GM18508 (cell line): ENCODE measurements at regions not wholly inside any gene's neighbourhood (a gene's known extent, or its start where the extent isn't known, plus 50 kb on each side); places are given as distances from the start of the nearest gene placed in this dataset.

Source experiments
- ATAC-seq: cut with Tn5 transposase; IDR thresholded peaks from one replicate; pipeline ENCODE4 v1.9.1; 2021; ENCODE audit warnings: moderate number of reproducible peaks; ENCODE audit not compliant: insufficient read depth, unreplicated experiment

DNA sequence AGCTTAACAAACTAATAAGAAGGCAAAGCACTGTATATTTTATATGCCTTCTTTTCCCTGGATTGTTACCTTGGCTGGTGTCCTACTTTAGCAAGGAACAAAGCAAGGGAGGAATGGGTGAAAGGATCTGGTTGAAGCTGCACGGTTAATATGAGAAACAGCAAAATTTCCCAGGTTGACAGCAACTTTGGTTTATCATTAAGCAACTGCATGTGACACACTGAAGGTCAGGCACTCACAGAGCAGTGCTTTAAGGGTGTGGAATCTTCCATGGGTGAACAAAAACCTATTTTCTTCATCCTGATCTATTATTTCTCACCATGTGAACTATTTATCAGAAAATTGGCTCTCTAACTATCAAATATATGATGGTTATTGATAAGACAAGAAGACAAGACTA is 109.0 kb upstream of the ATP10B start:
- peak; percentile 32 for ATAC-seq

DNA sequence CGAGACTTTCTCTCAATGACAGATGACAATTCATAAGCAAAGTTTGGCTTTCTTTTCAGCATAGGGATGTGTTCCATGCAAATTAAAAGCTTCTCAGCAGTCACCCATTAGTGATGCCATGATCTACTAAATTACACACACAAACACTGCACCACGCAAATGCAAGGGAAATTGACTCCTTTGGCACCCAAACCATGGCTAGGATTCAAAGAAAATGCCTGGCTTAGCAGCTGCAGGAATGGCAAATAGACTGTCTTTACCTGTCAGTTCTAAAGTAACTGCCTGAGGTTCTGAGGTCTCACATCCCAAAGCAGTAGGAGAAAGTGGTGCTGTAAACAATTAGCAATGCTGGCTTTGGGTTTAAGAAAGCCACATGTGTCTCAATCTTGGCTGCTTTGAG is 108.6 kb upstream of the ATP10B start:
- no peak for ATAC-seq

DNA sequence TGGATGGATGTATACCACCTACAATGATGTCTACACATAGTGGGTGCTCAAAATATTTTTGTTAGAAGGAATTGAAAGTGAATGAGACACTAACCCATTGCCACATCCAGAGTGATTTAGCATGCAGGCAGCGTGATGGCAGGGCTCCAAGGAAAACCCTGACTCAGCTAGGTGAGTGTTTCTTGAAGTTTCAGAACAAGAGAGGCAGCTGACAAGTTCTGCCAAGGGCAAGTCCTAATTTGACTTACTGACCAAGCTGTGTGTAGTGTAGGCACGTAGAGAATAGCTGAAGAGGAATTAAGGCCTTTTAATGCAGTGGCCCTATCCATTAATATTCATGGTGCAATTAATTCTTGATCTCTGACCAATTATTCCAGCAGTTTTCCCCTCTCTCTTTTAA is 107.8 kb upstream of the ATP10B start:
- ATAC-seq, result no peak

DNA sequence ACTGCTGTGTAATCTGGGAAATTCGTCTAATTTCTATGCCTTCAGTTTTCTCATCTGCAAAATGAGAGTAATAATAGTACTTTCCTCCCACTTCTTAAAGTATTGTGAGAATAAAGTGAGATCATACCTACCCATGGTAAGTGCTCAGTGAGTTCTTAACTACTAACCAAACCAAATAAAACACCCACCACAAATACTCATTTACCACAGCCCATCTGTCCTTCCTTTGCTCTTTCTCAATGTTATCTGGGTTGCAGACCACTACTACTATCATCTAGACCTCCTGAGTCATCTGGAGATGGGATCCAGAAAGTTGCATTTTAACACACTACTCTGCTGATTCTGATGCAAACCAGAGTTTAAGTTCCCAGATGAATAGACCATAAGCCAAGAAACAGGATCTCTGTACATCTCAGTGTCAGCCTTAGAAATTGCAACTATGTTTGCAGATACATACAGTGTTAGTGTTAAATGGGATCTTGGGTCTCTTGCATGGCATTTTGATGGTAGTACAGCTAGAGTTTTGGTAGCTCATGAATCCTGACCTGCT is 105.4 kb upstream of the ATP10B start:
- ATAC-seq, result peak; percentile 66

DNA sequence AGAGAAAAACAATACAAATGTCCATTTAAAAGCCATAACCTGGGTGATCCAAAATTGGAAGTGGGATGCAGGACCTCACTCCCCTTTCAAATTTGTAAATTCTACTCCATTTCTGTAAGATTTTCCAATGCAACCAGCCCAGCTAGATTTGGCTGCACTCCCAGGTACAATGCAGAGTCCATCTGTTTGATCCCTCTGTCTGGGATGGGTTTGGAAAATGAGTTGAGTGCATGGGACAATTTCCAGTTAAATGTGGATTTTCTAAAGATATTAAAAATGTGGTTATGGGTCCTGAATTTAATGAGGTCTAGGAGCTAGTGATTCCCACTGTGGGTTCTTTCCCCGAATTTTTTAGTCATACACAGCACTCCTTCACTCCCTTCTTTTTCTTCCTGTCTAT is 104.0 kb upstream of the ATP10B start:
- no peak for ATAC-seq

DNA sequence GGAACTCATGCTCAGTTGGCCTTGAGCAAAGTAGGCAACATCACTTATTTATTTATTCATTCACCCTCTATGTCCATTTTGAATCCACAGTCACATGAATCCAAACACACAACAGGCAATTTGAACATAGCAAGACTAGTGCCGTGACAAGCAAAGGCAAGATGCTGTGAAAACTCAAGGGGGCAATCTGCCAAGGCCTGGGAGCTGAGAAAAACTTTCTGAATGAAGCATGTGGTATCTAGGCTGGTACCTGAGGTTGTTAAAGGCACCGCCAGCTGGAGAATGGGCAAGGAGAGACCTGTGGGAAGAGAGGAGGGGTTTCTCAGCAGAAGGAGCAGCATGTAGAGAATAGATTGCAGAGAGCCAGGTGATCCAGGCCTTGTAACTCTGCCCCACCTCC is 98.3 kb upstream of the ATP10B start:
- no peak for ATAC-seq

DNA sequence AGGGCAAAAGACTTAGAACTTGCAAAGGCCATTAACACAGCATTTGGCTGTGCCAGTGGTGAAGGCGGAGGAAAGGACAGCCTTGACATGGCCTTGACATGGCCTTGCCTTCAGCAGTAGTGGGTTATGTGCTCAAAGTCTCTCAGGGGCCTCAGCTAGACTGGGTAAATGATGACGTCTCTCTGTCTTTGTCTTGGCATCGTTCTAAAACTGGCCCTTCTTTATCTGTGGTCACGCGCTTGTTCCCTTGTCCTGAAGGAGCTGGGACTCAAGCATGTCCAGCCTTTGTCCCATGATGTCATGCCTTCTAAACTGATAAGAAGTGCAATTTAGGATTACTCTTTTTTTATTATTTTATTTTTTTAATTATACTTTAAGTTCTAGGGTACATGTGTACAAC is 88.7 kb upstream of the ATP10B start:
- ATAC-seq, result no peak

DNA sequence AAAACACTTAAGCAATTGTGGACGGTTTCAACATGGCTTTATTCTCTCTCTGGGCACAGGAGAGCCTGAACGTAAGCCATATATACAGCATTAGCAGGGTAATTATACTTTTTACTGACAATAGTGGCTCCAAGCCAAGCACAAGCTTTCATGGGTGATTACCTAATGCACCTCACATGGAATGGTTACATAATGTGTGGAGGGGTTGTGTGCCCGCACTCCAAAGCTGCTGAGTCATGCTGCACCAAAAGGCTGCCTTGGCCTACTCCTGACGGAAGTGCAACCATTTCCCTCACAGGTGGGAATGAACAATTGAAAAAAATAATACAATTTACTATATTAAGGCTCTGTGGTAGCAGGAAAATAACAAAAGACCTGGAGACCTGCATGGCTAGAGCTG is 86.5 kb upstream of the ATP10B start:
- no peak for ATAC-seq

DNA sequence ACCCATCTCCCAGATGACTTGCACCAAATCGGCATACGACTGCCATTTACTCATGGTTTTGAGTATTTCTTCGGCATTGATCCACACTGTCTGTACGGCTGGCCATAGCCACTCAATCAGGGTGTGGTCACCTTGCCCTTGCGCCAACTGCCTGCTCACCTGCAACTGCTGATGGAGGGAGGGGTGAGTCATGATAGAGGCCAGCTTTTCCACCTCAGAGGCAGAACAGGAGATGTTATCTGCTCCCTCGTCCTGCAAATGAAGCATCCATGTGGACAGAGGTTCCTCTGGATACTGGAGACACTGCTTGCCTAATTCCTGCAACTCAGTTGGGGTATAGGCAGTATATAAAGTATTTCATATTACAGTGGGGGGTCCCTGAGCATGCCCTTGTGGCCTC is 85.6 kb upstream of the ATP10B start:
- no peak for ATAC-seq

DNA sequence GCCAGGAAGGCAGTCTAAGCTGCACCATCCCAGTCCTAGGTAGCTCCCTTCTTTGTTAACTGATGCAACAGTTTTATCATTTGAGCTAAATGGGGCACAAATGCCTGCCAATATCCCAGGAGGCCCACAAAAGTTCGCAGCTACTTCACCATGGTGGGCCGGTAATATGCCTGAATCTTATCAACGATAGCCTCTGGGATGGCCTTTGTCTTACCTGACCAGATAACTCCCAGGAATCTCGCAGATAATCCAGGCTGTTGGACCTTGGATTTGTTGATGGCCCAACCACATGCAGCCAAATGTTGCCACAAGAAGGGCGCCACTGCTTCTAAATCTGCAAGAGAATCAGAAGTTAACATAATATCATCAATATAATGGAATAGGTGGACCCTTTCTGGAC is 83.8 kb upstream of the ATP10B start:
- ATAC-seq, result no peak

DNA sequence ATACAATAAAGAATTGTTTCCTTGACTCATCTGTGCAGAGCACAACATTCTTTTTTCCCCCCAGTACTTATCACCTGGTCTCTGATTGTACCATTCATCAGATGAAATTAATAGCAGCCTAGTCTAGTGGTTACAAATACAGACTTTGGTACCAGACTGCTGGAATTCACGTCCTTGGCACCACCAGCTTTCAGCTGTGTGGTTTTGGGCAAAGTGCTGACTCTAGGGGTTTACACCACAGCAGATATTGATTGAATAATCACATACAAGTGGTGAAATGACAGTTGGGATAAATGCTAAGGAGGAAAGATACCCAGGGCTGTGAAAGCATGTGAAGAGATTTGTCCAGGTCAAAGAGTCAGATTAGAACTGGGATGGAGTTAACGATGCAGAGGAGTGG is 79.3 kb upstream of the ATP10B start:
- ATAC-seq, result no peak

DNA sequence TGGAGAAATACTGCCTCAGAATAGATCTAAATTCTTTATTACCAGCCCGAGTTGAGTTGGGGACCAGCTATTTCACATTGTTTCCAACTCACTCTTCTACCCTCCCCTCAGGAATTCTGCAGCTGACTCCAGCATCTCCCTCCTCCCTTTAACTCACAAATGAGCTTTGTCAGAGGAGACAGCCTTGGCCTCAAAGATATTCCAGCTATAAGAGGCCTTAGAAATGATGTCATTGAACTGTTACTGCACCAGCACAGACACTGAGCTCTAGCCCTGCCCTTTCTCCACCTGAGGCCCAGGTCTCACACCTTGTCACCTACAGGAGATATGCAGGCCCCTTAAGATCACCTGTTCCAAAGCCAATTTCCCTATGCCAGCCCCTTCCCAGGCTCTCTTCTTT is 78.4 kb upstream of the ATP10B start:
- ATAC-seq, result no peak

DNA sequence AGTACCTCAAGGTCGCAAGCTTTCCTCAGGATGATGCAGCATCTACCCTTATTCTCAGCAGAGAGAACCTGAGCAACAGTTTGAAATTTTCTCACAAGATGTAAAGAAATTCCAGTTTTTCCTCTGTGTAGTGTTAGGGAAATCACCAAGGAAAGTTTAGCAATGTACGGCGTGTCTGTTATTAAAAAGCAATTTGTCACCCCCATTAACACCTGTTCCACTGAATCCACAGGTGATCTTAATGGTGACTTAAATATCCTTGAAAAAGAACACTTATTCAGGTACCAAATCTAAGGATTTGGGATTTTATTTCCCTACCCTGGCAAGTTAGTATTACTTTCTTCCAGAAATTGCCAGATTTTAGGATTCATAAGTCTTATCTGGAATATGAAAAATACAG is 77.9 kb upstream of the ATP10B start:
- ATAC-seq, result no peak

DNA sequence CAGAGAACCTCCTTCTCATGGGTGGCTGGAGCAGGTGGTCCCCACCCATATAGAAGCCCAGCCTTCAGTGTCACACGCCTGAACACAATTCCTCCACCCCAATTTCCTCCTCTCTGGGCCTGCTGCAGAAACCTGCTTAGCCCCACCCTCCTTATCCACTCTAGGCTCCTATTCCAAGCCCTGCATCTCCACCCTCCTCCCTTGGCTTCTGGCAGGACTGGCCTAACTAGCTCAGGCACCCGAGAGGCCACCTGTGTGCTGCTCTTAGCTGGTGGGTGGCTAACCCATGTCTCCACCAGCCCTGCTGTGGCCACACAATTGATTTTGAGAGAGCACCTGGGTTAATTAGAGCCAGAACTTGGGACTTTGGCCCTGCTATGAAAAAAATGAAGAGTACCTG is 77.3 kb upstream of the ATP10B start:
- no peak for ATAC-seq

DNA sequence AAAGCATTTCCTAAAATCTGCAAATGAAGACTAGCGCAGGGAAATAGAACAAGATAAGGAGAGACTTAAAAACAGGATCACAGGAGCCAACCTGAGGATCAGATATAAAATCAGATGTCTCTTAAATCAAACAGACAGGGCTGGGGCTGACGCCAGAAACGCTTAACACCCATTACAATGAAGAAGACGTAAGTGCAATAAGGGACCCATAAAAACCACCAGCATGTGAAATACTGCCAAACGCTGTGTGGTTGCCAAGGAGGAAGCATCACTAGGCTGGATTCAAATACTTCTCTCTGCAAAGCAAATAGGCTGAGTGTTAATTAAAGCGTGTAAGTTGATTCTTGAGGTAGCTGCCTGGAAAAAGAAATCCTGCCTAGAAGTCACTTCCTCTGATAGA is 74.4 kb upstream of the ATP10B start:
- no peak for ATAC-seq

DNA sequence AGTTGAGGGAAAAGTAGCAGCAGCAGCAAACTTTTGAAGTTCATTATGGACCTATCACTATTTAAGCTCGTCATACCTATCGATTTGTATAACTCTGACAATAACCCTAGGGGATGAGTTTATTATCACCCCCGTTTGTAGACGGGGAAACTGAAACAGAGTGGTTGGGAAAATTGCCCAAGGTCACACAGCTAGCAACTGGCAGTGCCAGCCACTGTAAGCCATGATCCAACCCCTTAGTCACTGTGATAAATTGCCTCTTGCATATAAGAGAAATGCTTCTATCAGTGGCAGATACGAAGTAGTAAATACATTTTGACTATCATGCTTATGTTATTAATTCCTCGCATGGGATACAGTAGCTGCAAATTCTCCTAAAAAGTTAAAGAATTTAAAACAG is 73.3 kb upstream of the ATP10B start:
- no peak for ATAC-seq

DNA sequence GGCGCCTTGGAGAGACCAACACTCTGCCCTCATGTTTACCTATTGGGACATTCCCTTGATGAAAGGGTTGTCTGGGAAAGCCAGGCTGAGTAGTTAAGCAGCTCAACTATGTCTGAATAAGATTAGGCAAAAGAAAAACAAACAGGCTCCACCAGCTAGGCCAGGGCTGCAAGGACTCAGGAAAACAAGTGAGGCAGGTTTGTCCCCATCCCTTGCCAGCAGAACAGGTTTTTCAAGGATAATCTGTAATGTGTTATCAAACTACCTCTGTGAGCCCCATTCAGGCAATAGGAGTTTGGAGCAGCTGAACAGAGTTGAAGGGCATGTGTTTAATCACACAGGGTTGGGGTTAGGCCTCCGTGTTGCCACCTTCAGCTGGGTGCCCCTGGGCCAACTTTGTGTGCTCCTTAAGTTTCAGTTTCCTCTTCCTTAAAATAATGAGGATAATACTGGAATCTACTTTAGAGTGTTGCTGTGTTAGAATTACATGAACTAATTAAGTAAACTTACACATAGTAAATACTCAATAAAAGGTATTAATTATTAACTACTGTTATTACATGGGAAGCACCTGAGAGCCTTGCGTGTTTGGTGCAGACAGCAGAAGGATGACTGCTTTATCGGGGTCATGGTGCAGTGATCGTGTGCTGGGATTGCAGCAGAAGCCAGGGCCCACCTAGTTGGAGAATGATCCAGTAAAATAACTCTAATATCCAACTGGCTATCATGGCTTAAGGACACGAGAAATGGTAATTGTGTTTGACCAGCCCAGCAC is 72.1 kb upstream of the ATP10B start:
- ATAC-seq, result no peak

DNA sequence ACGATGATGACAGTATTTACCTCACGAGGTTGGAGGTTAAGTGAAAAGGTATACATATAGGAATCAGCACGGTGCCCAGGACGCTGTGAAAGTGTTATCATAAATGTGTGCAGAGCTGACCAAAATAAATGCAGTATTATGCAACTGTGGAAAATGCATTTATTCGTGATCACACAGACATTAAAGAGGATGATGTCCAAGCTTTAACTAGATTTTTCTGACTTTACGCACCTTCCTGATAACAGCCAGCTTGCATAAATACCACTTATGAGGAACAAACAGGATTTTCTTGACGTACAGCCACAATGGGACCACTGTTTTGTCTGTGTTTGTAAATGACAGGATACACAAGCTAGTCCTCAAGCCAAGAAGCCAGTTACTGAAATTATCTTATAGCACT is 71.4 kb upstream of the ATP10B start:
- no peak for ATAC-seq

DNA sequence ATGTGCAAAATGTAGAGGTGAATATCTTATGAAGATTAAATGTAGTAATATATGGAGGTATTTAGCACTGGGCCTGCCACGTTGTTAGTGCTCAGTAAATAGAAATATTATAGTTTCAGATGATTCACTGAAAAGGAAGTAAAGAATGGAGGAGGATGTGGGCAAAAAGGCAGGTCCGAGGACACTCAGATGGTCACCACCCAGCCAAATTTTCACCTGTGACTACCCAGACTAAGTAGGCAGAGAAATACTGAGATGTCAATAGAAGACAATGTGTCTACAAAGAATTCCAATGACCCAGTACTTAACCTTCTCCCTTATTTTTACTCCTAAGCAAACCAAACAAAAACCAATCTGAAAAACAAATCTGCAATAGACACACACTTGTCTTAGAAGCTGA is 70.3 kb upstream of the ATP10B start:
- no peak for ATAC-seq

DNA sequence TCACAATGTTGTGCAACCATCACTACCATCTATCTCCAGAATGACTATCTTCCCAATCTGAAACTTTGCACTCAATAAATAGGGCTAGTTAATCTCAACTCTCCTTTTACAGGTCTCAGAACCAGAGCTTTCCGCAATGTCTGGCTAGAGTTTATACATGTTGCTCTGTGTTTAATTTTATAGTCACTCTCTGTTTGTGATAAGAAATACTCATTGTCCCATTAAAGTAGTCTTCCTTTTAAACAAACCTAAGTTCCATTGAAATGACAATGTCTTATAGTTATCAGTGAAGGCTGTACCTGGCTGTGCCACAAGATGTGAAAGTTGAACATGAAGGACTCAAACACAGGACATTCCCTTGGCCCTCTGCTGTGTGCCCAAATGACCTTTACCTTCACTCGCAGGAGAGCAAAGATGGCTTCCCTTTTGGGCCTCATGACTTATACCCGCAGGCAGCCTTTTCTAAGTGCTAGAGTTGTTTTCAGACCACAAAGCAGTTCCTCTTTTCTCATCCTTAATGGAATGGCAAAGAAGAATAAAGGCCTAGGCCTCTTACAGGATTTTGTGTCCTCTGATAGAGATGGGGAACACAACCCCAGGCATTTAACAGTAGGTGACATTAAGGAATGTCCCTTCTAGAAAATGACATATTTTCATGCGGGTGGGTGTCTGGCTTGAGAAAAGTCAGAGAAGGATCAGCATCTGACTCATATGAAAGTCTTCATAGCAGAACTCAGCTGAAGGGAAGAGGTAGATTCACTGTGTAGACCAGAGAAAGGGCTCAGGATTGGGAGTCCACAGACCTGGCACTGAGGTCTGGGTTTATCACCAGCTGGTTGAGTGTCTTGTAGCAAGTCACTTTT is 69.6 kb upstream of the ATP10B start:
- ATAC-seq, result no peak

DNA sequence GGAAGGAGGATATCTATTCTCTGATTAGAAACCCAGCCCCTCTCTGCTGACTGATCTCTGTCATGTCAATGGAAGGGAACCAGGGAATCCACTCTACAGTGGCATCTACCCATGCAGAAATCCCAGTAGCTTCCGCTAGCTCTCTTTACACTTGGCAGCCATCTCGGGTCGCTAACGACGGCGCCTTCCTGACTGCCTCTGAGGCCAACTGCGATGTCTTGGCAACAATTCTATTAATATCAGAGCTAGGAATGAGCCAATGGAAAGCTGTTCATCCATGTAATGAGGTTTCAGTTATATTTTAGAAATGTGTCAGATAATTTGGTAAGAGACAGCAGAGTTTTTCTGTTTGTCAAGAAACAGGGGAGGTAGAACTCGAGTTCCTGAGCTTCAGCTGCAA is 67.6 kb upstream of the ATP10B start:
- no peak for ATAC-seq

DNA sequence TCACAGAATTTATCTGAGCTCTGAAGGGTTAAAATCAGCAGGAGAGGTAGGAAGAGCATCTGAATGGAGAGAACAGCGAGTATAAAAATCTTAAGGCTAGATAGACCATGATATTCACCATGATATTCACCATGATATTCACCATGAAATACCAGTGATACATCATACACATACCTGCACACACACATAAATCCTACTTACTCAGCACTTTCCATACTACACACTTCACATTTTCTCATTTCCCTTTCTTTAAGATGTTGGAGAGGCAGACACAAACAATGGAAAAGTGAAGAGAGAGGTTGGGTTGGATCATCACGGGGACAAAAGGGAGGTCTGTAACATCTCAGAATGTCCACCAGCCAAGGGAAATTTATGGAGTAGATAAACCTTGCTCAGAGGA is 66.4 kb upstream of the ATP10B start:
- no peak for ATAC-seq
